ENCODE measurements at regions not wholly inside any gene's neighbourhood (a gene's known extent, or its start where the extent isn't known, plus 50 kb on each side); places are given as distances from the start of the nearest gene placed in this dataset.

GRCh38 chr3:159917141-159917540, 71.5 kb upstream of the IL12A start:
- H3K4me3 ChIP-seq (ENCODE audit: control insufficient read depth, low read depth, low read length), result no peak overlapping the region

GRCh38 chr3:159919873-159920272, 68.8 kb upstream of the IL12A start:
- no peak for TF ChIP-seq CTCF (conservative IDR thresholded peaks at IDR 0.05; ENCODE audit: control insufficient read depth, insufficient read depth, low read depth, low read length)
- no peak overlapping the region for H3K4me3 ChIP-seq (ENCODE audit: control insufficient read depth, low read depth, low read length)
- DNase-seq (ENCODE audit: low read depth), result peak; percentile 44

More at GRCh38 chr3:159917141-159917540, 71.5 kb upstream of the IL12A start:
- no peak for TF ChIP-seq CTCF (conservative IDR thresholded peaks at IDR 0.05; ENCODE audit: control insufficient read depth, insufficient read depth, low read depth, low read length)
- no peak for DNase-seq (ENCODE audit: low read depth)

GRCh38 chr3:159922193-159922840, 66.3 kb upstream of the IL12A start:
- DNase-seq (ENCODE audit: low read depth), result no peak
- no peak overlapping the region for H3K4me3 ChIP-seq (ENCODE audit: control insufficient read depth, low read depth, low read length)
- no peak for TF ChIP-seq CTCF (conservative IDR thresholded peaks at IDR 0.05; ENCODE audit: control insufficient read depth, insufficient read depth, low read depth, low read length)

GRCh38 chr3:159922861-159923312, 65.7 kb upstream of the IL12A start:
- no peak for TF ChIP-seq CTCF (conservative IDR thresholded peaks at IDR 0.05; ENCODE audit: control insufficient read depth, insufficient read depth, low read depth, low read length)
- no peak overlapping the region for H3K4me3 ChIP-seq (ENCODE audit: control insufficient read depth, low read depth, low read length)
- DNase-seq (ENCODE audit: low read depth), result no peak

GRCh38 chr3:159923336-159923735, 65.3 kb upstream of the IL12A start:
- no peak overlapping the region for H3K4me3 ChIP-seq (ENCODE audit: control insufficient read depth, low read depth, low read length)
- no peak for TF ChIP-seq CTCF (conservative IDR thresholded peaks at IDR 0.05; ENCODE audit: control insufficient read depth, insufficient read depth, low read depth, low read length)
- no peak for DNase-seq (ENCODE audit: low read depth)

GRCh38 chr3:159923956-159924355, 64.7 kb upstream of the IL12A start:
- peak; percentile 51 for DNase-seq (ENCODE audit: low read depth)
- H3K4me3 ChIP-seq (ENCODE audit: control insufficient read depth, low read depth, low read length), result no peak overlapping the region
- no peak for TF ChIP-seq CTCF (conservative IDR thresholded peaks at IDR 0.05; ENCODE audit: control insufficient read depth, insufficient read depth, low read depth, low read length)

Data from fibroblast of mammary gland (primary cell).